ENCODE measurements at regions not wholly inside any gene's neighbourhood (a gene's known extent, or its start where the extent isn't known, plus 50 kb on each side); places are given as distances from the start of the nearest gene placed in this dataset.

DNA sequence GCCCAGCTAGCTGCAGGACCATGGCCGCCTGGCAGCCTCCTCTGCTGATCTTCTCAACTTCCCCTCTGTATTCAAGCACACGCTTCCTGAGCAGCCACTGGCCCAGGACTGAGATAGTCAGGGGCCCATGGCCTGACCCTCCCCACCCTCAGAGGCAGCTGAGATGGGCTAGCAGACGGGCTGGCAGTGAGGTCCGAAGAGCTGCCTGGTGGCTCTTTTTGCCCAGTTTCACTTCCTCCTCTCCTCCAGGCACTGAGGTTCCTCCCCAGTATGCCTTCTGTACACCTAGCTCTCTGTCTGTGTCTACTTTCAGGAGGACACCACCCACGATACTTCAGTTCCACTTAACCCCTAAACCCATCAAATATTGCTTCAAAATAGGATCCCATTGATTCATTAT is 395.6 kb downstream of the TNS3 start:
- no peak overlapping the region for H3K4me3 ChIP-seq (ENCODE audit: low read depth, low read length)
- no peak for DNase-seq (ENCODE audit: low read depth)
- ChIA-PET CTCF (interaction anchor here (1.0 to 2.0 kb wide), 2 partner anchors 1263 to 1296 kb away, joined by 3 to 10 read pairs; no protein-coding TSS in a partner anchor), POLR2A (no interaction called here)
- TF ChIP-seq CTCF (IDR thresholded peaks at IDR 0.05; ENCODE audit: insufficient read depth, low read depth, low read length): no peak
- H3K27me3 ChIP-seq (ENCODE audit: control insufficient read depth, insufficient read depth, low read length): peaks cover 19% of the 10 kb centered on the region
- H3K36me3 ChIP-seq (ENCODE audit: control insufficient read depth, insufficient read depth, low read length): no peaks in the 10 kb centered on the region

- Histone ChIP-seq H3K4me3 (ENCODE audit: low read depth, low read length) (no peak overlapping the region), H3K27me3 (ENCODE audit: control insufficient read depth, insufficient read depth, low read length) (peaks cover 19% of the 10 kb centered on the region), H3K36me3 (ENCODE audit: control insufficient read depth, insufficient read depth, low read length) (no peaks in the 10 kb centered on the region)
- TF ChIP-seq CTCF (IDR thresholded peaks at IDR 0.05; ENCODE audit: insufficient read depth, low read depth, low read length): no peak
- DNase-seq (ENCODE audit: low read depth): no peak
- ChIA-PET CTCF (interaction anchor here (2.0 kb wide), 1 partner anchor 1263 kb away, joined by 10 read pairs; no protein-coding TSS in a partner anchor), POLR2A (no interaction called here)
Measured at GRCh38 chr7:47185839-47186238, 396.1 kb downstream of the TNS3 start.

- CTCF ChIA-PET: interaction anchor here (2.0 kb wide), 1 partner anchor 1262 kb away, joined by 10 read pairs; no protein-coding TSS in a partner anchor
- TF ChIP-seq CTCF (IDR thresholded peaks at IDR 0.05; ENCODE audit: insufficient read depth, low read depth, low read length): no peak
- DNase-seq (ENCODE audit: low read depth): no peak
- Histone ChIP-seq H3K4me3 (ENCODE audit: low read depth, low read length) (no peak overlapping the region), H3K27me3 (ENCODE audit: control insufficient read depth, insufficient read depth, low read length) (peaks cover 15% of the 10 kb centered on the region), H3K36me3 (ENCODE audit: control insufficient read depth, insufficient read depth, low read length) (no peaks in the 10 kb centered on the region)
- POLR2A ChIA-PET: no interaction called here
Measured at GRCh38 chr7:47185170-47185569, 396.7 kb downstream of the TNS3 start.

DNA sequence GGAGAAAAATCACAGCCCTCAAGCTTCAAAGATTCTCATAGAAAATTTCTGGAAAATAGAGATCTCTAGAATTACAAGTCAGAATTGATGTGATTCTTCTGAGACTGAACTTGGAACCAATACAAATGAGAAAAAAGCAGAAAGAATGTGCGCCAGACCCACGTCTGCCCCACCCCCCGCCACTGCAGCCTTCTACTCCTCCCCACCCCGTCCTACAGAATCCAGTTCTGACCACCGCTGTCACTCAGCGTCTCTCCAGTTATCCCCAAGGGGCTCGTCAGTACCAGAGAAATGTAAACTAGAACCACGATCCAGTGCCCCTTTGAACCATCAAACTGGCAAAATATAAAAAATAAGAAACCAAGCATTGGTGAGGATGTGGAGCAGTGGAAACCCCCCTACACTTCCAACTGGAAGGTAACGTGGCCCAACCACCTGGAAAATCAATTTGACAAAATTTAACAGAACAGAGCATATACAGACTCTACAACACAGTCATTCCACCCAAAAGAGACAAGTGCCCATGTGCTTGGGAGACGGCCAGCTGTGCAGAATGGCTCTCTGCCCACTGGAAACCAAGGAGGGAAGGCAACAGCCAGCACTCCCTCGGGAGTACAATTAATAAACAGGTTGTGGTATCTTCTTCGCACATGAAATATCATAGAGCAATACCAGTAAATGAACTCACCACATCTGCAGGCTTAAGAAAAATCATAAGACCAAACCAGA is 397.9 kb downstream of the TNS3 start:
- ChIA-PET CTCF (interaction anchor here (1.0 to 4.7 kb wide), 3 partner anchors 795 to 1294 kb away, joined by 3 to 88 read pairs (median 5); partner anchors contain the start of gene IGFBP3), POLR2A (no interaction called here)
- no peak for DNase-seq (ENCODE audit: low read depth)
- Histone ChIP-seq H3K27me3 (ENCODE audit: control insufficient read depth, insufficient read depth, low read length) (peaks cover 15% of the 10 kb centered on the region), H3K4me3 (ENCODE audit: low read depth, low read length) (no peak overlapping the region), H3K36me3 (ENCODE audit: control insufficient read depth, insufficient read depth, low read length) (no peaks in the 10 kb centered on the region)
- no peak for TF ChIP-seq CTCF (IDR thresholded peaks at IDR 0.05; ENCODE audit: insufficient read depth, low read depth, low read length)

GRCh38 chr7:47181746-47182361 is 400.1 kb downstream of the TNS3 start:
- Histone ChIP-seq H3K27me3 (ENCODE audit: control insufficient read depth, insufficient read depth, low read length) (peaks cover 11% of the 10 kb centered on the region), H3K4me3 (ENCODE audit: low read depth, low read length) (no peak overlapping the region), H3K36me3 (ENCODE audit: control insufficient read depth, insufficient read depth, low read length) (no peaks in the 10 kb centered on the region)
- POLR2A ChIA-PET: no interaction called here
- CTCF ChIA-PET: interaction anchor here (0.6 to 4.7 kb wide), 15 partner anchors 11 to 1349 kb away, joined by 3 to 88 read pairs (median 3); partner anchors contain the start of gene IGFBP3
- DNase-seq (ENCODE audit: low read depth): no peak
- TF ChIP-seq CTCF (IDR thresholded peaks at IDR 0.05; ENCODE audit: insufficient read depth, low read depth, low read length): no peak
